ENCODE measurements at regions not wholly inside any gene's neighbourhood (a gene's known extent, or its start where the extent isn't known, plus 50 kb on each side); places are given as distances from the start of the nearest gene placed in this dataset.
A peak's percentile ranks its signal among the peaks of the same experiment; 100 is the strongest.
"Not testable (repeated sequence)": the region's sequence is repeated elsewhere in the genome, so short reads cannot be mapped to it uniquely, and the experiment has no call there.

- peak overlapping the region in 1 of 2 donors; percentile 86 for H3K27ac Mint-ChIP-seq
- no peak overlapping the region for H3K4me3 Mint-ChIP-seq
- peaks cover 12 to 17% of the 10 kb centered on the region in 2 donors for H3K4me1 Mint-ChIP-seq (ENCODE audit: low read depth in 2 of 2)
- ATAC-seq (replicated peaks) (no peak), DNase-seq (no peak)
- H3K9me3 Mint-ChIP-seq: no peaks in the 10 kb centered on the region
- H3K36me3 Mint-ChIP-seq (ENCODE audit: insufficient read depth): no peaks in the 10 kb centered on the region
- H3K27me3 Mint-ChIP-seq: no peaks in the 10 kb centered on the region
These were observed 649.2 kb downstream of the RNF144A start for GRCh38 chr2:7566382-7566881.

- H3K9me3 Mint-ChIP-seq; DNase-seq; H3K36me3 Mint-ChIP-seq (ENCODE audit: insufficient read depth); ATAC-seq (replicated peaks); H3K27me3 Mint-ChIP-seq: not testable (repeated sequence)
- Mint-ChIP-seq H3K4me1 (ENCODE audit: low read depth in 2 of 2) (peaks cover 12 to 17% of the 10 kb centered on the region in 2 donors), H3K27ac (peak overlapping the region; percentile 84 to 86), H3K4me3 (peak overlapping the region; percentile 15 to 48)
These were observed 649.9 kb downstream of the RNF144A start for GRCh38 chr2:7567116-7567515.

GRCh38 chr2:7567646-7568045, 650.4 kb downstream of the RNF144A start:
- Mint-ChIP-seq H3K27me3 (no peaks in the 10 kb centered on the region), H3K36me3 (ENCODE audit: insufficient read depth) (no peaks in the 10 kb centered on the region), H3K27ac (peak overlapping the region; percentile 84 to 86), H3K4me1 (ENCODE audit: low read depth in 2 of 2) (peaks cover 12 to 17% of the 10 kb centered on the region in 2 donors), H3K9me3 (no peaks in the 10 kb centered on the region), H3K4me3 (peak overlapping the region; percentile 15 to 48)
- DNase-seq: peak; percentile 7 to 10 (median 9)
- peak; percentile 82 for ATAC-seq (replicated peaks)

- Mint-ChIP-seq H3K36me3 (ENCODE audit: insufficient read depth) (no peaks in the 10 kb centered on the region), H3K27ac (no peak overlapping the region), H3K4me1 (ENCODE audit: low read depth in 2 of 2) (peaks cover 12 to 17% of the 10 kb centered on the region in 2 donors), H3K9me3 (no peaks in the 10 kb centered on the region), H3K4me3 (no peak overlapping the region), H3K27me3 (no peaks in the 10 kb centered on the region)
- DNase-seq: no peak
- ATAC-seq (replicated peaks): no peak
These were observed 653.0 kb downstream of the RNF144A start for GRCh38 chr2:7570247-7570646.

- Mint-ChIP-seq H3K27me3 (no peaks in the 10 kb centered on the region), H3K27ac (no peak overlapping the region), H3K4me3 (no peak overlapping the region), H3K4me1 (ENCODE audit: low read depth in 2 of 2) (peaks cover 12 to 17% of the 10 kb centered on the region in 2 donors), H3K36me3 (ENCODE audit: insufficient read depth) (no peaks in the 10 kb centered on the region), H3K9me3 (no peaks in the 10 kb centered on the region)
- ATAC-seq (replicated peaks) (no peak), DNase-seq (no peak)
These were observed 654.5 kb downstream of the RNF144A start for GRCh38 chr2:7571701-7572100.

- Mint-ChIP-seq H3K27ac (no peak overlapping the region), H3K36me3 (ENCODE audit: insufficient read depth) (no peaks in the 10 kb centered on the region), H3K4me1 (ENCODE audit: low read depth in 2 of 2) (peaks cover 9 to 13% of the 10 kb centered on the region in 2 donors), H3K4me3 (no peak overlapping the region), H3K27me3 (no peaks in the 10 kb centered on the region), H3K9me3 (peaks cover 0 to under 1% of the 10 kb centered on the region in 2 donors)
- DNase-seq (no peak), ATAC-seq (replicated peaks) (no peak)
These were observed 655.2 kb downstream of the RNF144A start for GRCh38 chr2:7572450-7572849.

- DNase-seq: no peak
These were observed 656.1 kb downstream of the RNF144A start for GRCh38 chr2:7573166-7573825.

GRCh38 chr2:7574385-7574784, 657.2 kb downstream of the RNF144A start:
- DNase-seq: no peak
- H3K4me1 Mint-ChIP-seq (ENCODE audit: low read depth in 2 of 2): no peaks in the 10 kb centered on the region
- ATAC-seq (replicated peaks): no peak
- H3K36me3 Mint-ChIP-seq (ENCODE audit: insufficient read depth): no peaks in the 10 kb centered on the region
- H3K27ac Mint-ChIP-seq: peak overlapping the region in 1 of 2 donors; percentile 3
- H3K4me3 Mint-ChIP-seq: no peak overlapping the region
- H3K9me3 Mint-ChIP-seq: peaks cover 6 to 12% of the 10 kb centered on the region in 2 donors
- no peaks in the 10 kb centered on the region for H3K27me3 Mint-ChIP-seq

More at GRCh38 chr2:7573166-7573825, 656.1 kb downstream of the RNF144A start:
- no peaks in the 10 kb centered on the region for H3K27me3 Mint-ChIP-seq
- H3K4me1 Mint-ChIP-seq (ENCODE audit: low read depth in 2 of 2): peaks cover 2 to 5% of the 10 kb centered on the region in 2 donors
- H3K36me3 Mint-ChIP-seq (ENCODE audit: insufficient read depth): no peaks in the 10 kb centered on the region
- no peak overlapping the region for H3K27ac Mint-ChIP-seq
- H3K4me3 Mint-ChIP-seq: no peak overlapping the region
- peaks cover 5 to 9% of the 10 kb centered on the region in 2 donors for H3K9me3 Mint-ChIP-seq
- ATAC-seq (replicated peaks): no peak

- no peaks in the 10 kb centered on the region for H3K4me1 Mint-ChIP-seq (ENCODE audit: low read depth in 2 of 2)
These were observed 660.6 kb downstream of the RNF144A start for GRCh38 chr2:7577769-7578168.

GRCh38 chr2:7584017-7584416, 666.8 kb downstream of the RNF144A start:
- Mint-ChIP-seq H3K4me1 (ENCODE audit: low read depth in 2 of 2) (peaks cover 5 to 7% of the 10 kb centered on the region in 2 donors), H3K36me3 (ENCODE audit: insufficient read depth) (no peaks in the 10 kb centered on the region), H3K9me3 (peaks cover 0 to 2% of the 10 kb centered on the region in 2 donors), H3K4me3 (no peak overlapping the region), H3K27ac (no peak overlapping the region), H3K27me3 (no peaks in the 10 kb centered on the region)
- DNase-seq (no peak), ATAC-seq (replicated peaks) (no peak)

More at GRCh38 chr2:7577769-7578168, 660.6 kb downstream of the RNF144A start:
- H3K9me3 Mint-ChIP-seq: peaks cover 7 to 12% of the 10 kb centered on the region in 2 donors
- H3K27ac Mint-ChIP-seq: no peak overlapping the region
- DNase-seq: no peak
- no peaks in the 10 kb centered on the region for H3K27me3 Mint-ChIP-seq
- ATAC-seq (replicated peaks): no peak
- H3K4me3 Mint-ChIP-seq: no peak overlapping the region
- no peaks in the 10 kb centered on the region for H3K36me3 Mint-ChIP-seq (ENCODE audit: insufficient read depth)

- Mint-ChIP-seq H3K4me3 (no peak overlapping the region), H3K36me3 (ENCODE audit: insufficient read depth) (no peaks in the 10 kb centered on the region), H3K9me3 (no peaks in the 10 kb centered on the region), H3K4me1 (ENCODE audit: low read depth in 2 of 2) (peaks cover 5 to 7% of the 10 kb centered on the region in 2 donors), H3K27me3 (no peaks in the 10 kb centered on the region), H3K27ac (no peak overlapping the region)
- DNase-seq: no peak
- ATAC-seq (replicated peaks): no peak
These were observed 669.7 kb downstream of the RNF144A start for GRCh38 chr2:7586898-7587297.

GRCh38 chr2:7588295-7588694, 671.1 kb downstream of the RNF144A start:
- DNase-seq (no peak), ATAC-seq (replicated peaks) (no peak)
- no peak overlapping the region for H3K27ac Mint-ChIP-seq
- no peaks in the 10 kb centered on the region for H3K27me3 Mint-ChIP-seq
- peaks cover 6 to 7% of the 10 kb centered on the region in 2 donors for H3K4me1 Mint-ChIP-seq (ENCODE audit: low read depth in 2 of 2)
- no peaks in the 10 kb centered on the region for H3K36me3 Mint-ChIP-seq (ENCODE audit: insufficient read depth)
- no peak overlapping the region for H3K4me3 Mint-ChIP-seq
- H3K9me3 Mint-ChIP-seq: no peaks in the 10 kb centered on the region

GRCh38 chr2:7592618-7593140, 675.5 kb downstream of the RNF144A start:
- peaks cover 6 to 7% of the 10 kb centered on the region in 2 donors for H3K4me1 Mint-ChIP-seq (ENCODE audit: low read depth in 2 of 2)
- H3K9me3 Mint-ChIP-seq: no peaks in the 10 kb centered on the region
- peak overlapping the region in 1 of 2 donors; percentile 9 for H3K27ac Mint-ChIP-seq
- DNase-seq (no peak), ATAC-seq (replicated peaks) (no peak)
- no peaks in the 10 kb centered on the region for H3K27me3 Mint-ChIP-seq
- H3K4me3 Mint-ChIP-seq: no peak overlapping the region
- H3K36me3 Mint-ChIP-seq (ENCODE audit: insufficient read depth): no peaks in the 10 kb centered on the region

- Mint-ChIP-seq H3K27ac (no peak overlapping the region), H3K27me3 (no peaks in the 10 kb centered on the region), H3K4me1 (ENCODE audit: low read depth in 2 of 2) (peaks cover 2% of the 10 kb centered on the region in 2 donors), H3K9me3 (no peaks in the 10 kb centered on the region), H3K4me3 (no peak overlapping the region), H3K36me3 (ENCODE audit: insufficient read depth) (no peaks in the 10 kb centered on the region)
- no peak for ATAC-seq (replicated peaks)
- no peak for DNase-seq
These were observed 676.1 kb downstream of the RNF144A start for GRCh38 chr2:7593360-7593759.
